Stomach (tissue), 8 donors: ENCODE measurements at regions not wholly inside any gene's neighbourhood (a gene's known extent, or its start where the extent isn't known, plus 50 kb on each side); places are given as distances from the start of the nearest gene placed in this dataset.
A peak's percentile ranks its signal among the peaks of the same experiment; 100 is the strongest.

Experiments used
- DNase-seq, 2 donors: peaks; one replicate each; pipeline versions ENCODE4 v3.0.0 to v3.0.0-alpha.2; 2013 to 2019
- H3K27ac ChIP-seq, 5 donors: fragments of 200-600 bp in 4 of 5; sonication (generic) in 4 of 5; one replicate each; pipeline ENCODE4 v1.5.1; 2013 to 2019; ENCODE audit warnings: mild to moderate bottlenecking in 1 of 5, moderate library complexity in 1 of 5
- H3K27me3 ChIP-seq, 3 donors: fragments of 200-600 bp; sonication (generic); one replicate each; pipeline ENCODE4 v1.5.1; 2017 to 2019; ENCODE audit warnings: mixed run types in 1 of 3
- H3K36me3 ChIP-seq, 4 donors: fragments of 200-600 bp; sonication (generic); 1 replicate in 3 of 4; 2 replicates in 1 of 4; pipeline ENCODE4 v1.5.1; 2016 to 2019
- H3K4me1 ChIP-seq, 4 donors: fragments of 200-600 bp; sonication (generic); one replicate each; pipeline ENCODE4 v1.5.1; 2016 to 2019
- H3K4me3 ChIP-seq, 4 donors: fragments of 200-600 bp; sonication (generic) in 3 of 4; one replicate each; pipeline ENCODE4 v1.5.1; 2016 to 2019; ENCODE audit warnings: mild to moderate bottlenecking in 1 of 4
- H3K9me3 ChIP-seq, 4 donors: fragments of 200-600 bp; sonication (generic); one replicate each; pipeline ENCODE4 v1.5.1; 2016 to 2019
- EP300 ChIP-seq: sonication (generic); formaldehyde crosslinking; IDR thresholded peaks from one replicate; pipeline ENCODE4 v1.6.1; 2017; ENCODE audit warnings: antibody characterized with exemption
- POLR2A ChIP-seq, 4 donors: fragments of 450-650 bp; IDR thresholded peaks; one replicate each; pipeline ENCODE4 v1.6.1; 2016; ENCODE audit warnings: antibody characterized with exemption in 4 of 4, control low read depth in 2 of 4, mild to moderate bottlenecking in 1 of 4, moderate library complexity in 1 of 4
- POLR2AphosphoS5 ChIP-seq, 3 donors: sonication (generic); formaldehyde crosslinking; IDR thresholded peaks; one replicate each; pipeline ENCODE4 v1.6.1; 2016; ENCODE audit warnings: antibody characterized with exemption in 3 of 3
- WGBS, 5 donors: extraction: QIAGEN DNeasy Blood & Tissue Kit in 3 of 5; methylation state at CpG; one replicate each; pipeline versions ENCODE4 v1.1.5 to v1.1.7; 2013 to 2018; 5-methylcytosine and 5-hydroxymethylcytosine counted together
- intact Hi-C: fragments of 100-400 bp; cut with DNase I; formaldehyde crosslinking; loops from one replicate; pipeline ENCODE4 v1.15.1; 2023; ENCODE audit warnings: low total_unique reads
- TF ChIP-seq, protein P1 (sequence below), 7 experiments: fragments of 450-650 bp in 4 of 7; fragments of 200-600 bp in 3 of 7; sonication (generic) in 3 of 7; IDR thresholded peaks; one replicate each; pipeline ENCODE4 v1.5.1; 2016 to 2019; ENCODE audit warnings: antibody characterized with exemption in 7 of 7, control low read depth in 2 of 7, mild to moderate bottlenecking in 1 of 7
- donor health status: healthy with polysubstance abuse.
- donor health status: Bipolar disorder and iron deficiency.
- donor health status: healthy.

GRCh38 chr2:158905341-158905740, 63.1 kb upstream of the TANC1 start:
- no peaks in the 10 kb centered on the region for H3K9me3 ChIP-seq
- TF ChIP-seq POLR2A (IDR thresholded peaks at IDR 0.05) (no peak), EP300 (no peak), POLR2AphosphoS5 (IDR thresholded peaks at IDR 0.05) (no peak)
- TF ChIP-seq, protein P1, sequence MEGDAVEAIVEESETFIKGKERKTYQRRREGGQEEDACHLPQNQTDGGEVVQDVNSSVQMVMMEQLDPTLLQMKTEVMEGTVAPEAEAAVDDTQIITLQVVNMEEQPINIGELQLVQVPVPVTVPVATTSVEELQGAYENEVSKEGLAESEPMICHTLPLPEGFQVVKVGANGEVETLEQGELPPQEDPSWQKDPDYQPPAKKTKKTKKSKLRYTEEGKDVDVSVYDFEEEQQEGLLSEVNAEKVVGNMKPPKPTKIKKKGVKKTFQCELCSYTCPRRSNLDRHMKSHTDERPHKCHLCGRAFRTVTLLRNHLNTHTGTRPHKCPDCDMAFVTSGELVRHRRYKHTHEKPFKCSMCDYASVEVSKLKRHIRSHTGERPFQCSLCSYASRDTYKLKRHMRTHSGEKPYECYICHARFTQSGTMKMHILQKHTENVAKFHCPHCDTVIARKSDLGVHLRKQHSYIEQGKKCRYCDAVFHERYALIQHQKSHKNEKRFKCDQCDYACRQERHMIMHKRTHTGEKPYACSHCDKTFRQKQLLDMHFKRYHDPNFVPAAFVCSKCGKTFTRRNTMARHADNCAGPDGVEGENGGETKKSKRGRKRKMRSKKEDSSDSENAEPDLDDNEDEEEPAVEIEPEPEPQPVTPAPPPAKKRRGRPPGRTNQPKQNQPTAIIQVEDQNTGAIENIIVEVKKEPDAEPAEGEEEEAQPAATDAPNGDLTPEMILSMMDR (IDR thresholded peaks at IDR 0.05): no peak
- DNase-seq: no peak
- H3K36me3 ChIP-seq: no peaks in the 10 kb centered on the region
- H3K4me3 ChIP-seq: no peak overlapping the region
- no peaks in the 10 kb centered on the region for H3K27me3 ChIP-seq
- WGBS, 5 donors: 72 to 86% (median 74%) methylated on average over 3 of the region's 3 CpGs
- peak overlapping the region in 1 of 5 donors; percentile 18 for H3K27ac ChIP-seq
- peaks cover 0 to 22% (median 2%) of the 10 kb centered on the region in 4 donors for H3K4me1 ChIP-seq
- intact Hi-C loops: no loop called here

- H3K4me3 ChIP-seq: no peak overlapping the region
- peaks cover 0 to 22% (median 2%) of the 10 kb centered on the region in 4 donors for H3K4me1 ChIP-seq
- DNase-seq: peak in 1 of 2 donors; percentile 31
- intact Hi-C loops: no loop called here
- peak overlapping the region in 1 of 5 donors; percentile 18 for H3K27ac ChIP-seq
- no peaks in the 10 kb centered on the region for H3K27me3 ChIP-seq
- H3K36me3 ChIP-seq: no peaks in the 10 kb centered on the region
- no peaks in the 10 kb centered on the region for H3K9me3 ChIP-seq
- TF ChIP-seq EP300 (no peak), POLR2A (IDR thresholded peaks at IDR 0.05) (no peak), POLR2AphosphoS5 (IDR thresholded peaks at IDR 0.05) (no peak)
- TF ChIP-seq, protein P1 (IDR thresholded peaks at IDR 0.05): no peak
- WGBS, 5 donors: 38 to 55% (median 50%) methylated on average over 4 of the region's 4 CpGs
Measured at GRCh38 chr2:158905784-158906183, 62.7 kb upstream of the TANC1 start.

GRCh38 chr2:158907926-158908456, 60.4 kb upstream of the TANC1 start:
- no peak overlapping the region for H3K4me3 ChIP-seq
- 80 to 92% (median 86%) methylated on average over 2 of the region's 2 CpGs for WGBS, 5 donors

GRCh38 chr2:158912112-158912511, 56.3 kb upstream of the TANC1 start:
- Histone ChIP-seq H3K27me3 (no peaks in the 10 kb centered on the region), H3K4me3 (no peak overlapping the region), H3K36me3 (no peaks in the 10 kb centered on the region), H3K9me3 (no peaks in the 10 kb centered on the region), H3K4me1 (no peaks in the 10 kb centered on the region), H3K27ac (no peak overlapping the region)
- no peak for DNase-seq
- intact Hi-C loops: no loop called here
- no peak for TF ChIP-seq EP300
- TF ChIP-seq POLR2AphosphoS5 (IDR thresholded peaks at IDR 0.05): no peak
- TF ChIP-seq, protein P1 (IDR thresholded peaks at IDR 0.05): no peak
- TF ChIP-seq POLR2A (IDR thresholded peaks at IDR 0.05): no peak
- WGBS, 5 donors: 51 to 78% (median 68%) methylated on average over 4 of the region's 4 CpGs

More at GRCh38 chr2:158907926-158908456, 60.4 kb upstream of the TANC1 start:
- Histone ChIP-seq H3K27ac (no peak overlapping the region), H3K4me1 (peaks cover 0 to 19% (median 0%) of the 10 kb centered on the region in 4 donors), H3K9me3 (no peaks in the 10 kb centered on the region), H3K27me3 (no peaks in the 10 kb centered on the region), H3K36me3 (no peaks in the 10 kb centered on the region)
- DNase-seq: no peak
- no peak for TF ChIP-seq POLR2A (IDR thresholded peaks at IDR 0.05)
- TF ChIP-seq, protein P1 (IDR thresholded peaks at IDR 0.05): no peak
- no peak for TF ChIP-seq POLR2AphosphoS5 (IDR thresholded peaks at IDR 0.05)
- no peak for TF ChIP-seq EP300
- intact Hi-C loops: no loop called here
